Kidney (tissue), 13 donors: ENCODE measurements at regions not wholly inside any gene's neighbourhood (a gene's known extent, or its start where the extent isn't known, plus 50 kb on each side); places are given as distances from the start of the nearest gene placed in this dataset.

Experiments used
- DNase-seq, 5 donors: peaks; one replicate each; pipeline ENCODE4 v3.0.0-alpha.2; 2013 to 2020
- FAIRE-seq: peaks from 2 replicates; lab custom pipeline; 2012; peaks lifted over from hg19 to GRCh38; lab: Jason Lieb, UNC
- H3K27ac ChIP-seq, 2 donors: one replicate each; pipeline ENCODE4 v1.7.0; 2013; ENCODE audit warnings: low read depth in 2 of 2, low read length in 2 of 2, inconsistent platforms in 1 of 2
- H3K27me3 ChIP-seq: one replicate; pipeline ENCODE4 v1.7.1; 2013; ENCODE audit warnings: low read length, inconsistent platforms; ENCODE audit not compliant: control insufficient read depth, insufficient read depth
- H3K36me3 ChIP-seq, 3 donors: one replicate each; pipeline versions ENCODE4 v1.7.0 to v1.7.1; 2013; ENCODE audit warnings: low read length in 3 of 3, control low read depth in 1 of 3, inconsistent platforms in 1 of 3; ENCODE audit not compliant: insufficient read depth in 3 of 3, control insufficient read depth in 2 of 3
- H3K4me1 ChIP-seq, 3 donors: one replicate each; pipeline versions ENCODE4 v1.7.0 to v1.7.1; 2013; ENCODE audit warnings: low read length in 3 of 3, inconsistent platforms in 1 of 3, low read depth in 1 of 3; ENCODE audit not compliant: control insufficient read depth in 2 of 3, insufficient read depth in 2 of 3
- H3K4me3 ChIP-seq, 3 donors: one replicate each; pipeline versions ENCODE4 v1.7.0 to v1.8.1; 2013; ENCODE audit warnings: low read length in 3 of 3, control low read depth in 1 of 3, inconsistent platforms in 1 of 3
- H3K9ac ChIP-seq, 3 donors: one replicate each; pipeline versions ENCODE4 v1.7.0 to v1.7.1; 2013; ENCODE audit warnings: low read length in 3 of 3, control low read depth in 1 of 3, inconsistent platforms in 1 of 3
- H3K9me3 ChIP-seq, 3 donors: one replicate each; pipeline versions ENCODE4 v1.7.0 to v1.7.1; 2013; ENCODE audit warnings: low read length in 3 of 3, control low read depth in 1 of 3, inconsistent platforms in 1 of 3; ENCODE audit not compliant: control insufficient read depth in 2 of 3, insufficient read depth in 1 of 3
- intact Hi-C: fragments of 100-400 bp; cut with DNase I; formaldehyde crosslinking; loops from one replicate; pipeline ENCODE4 v1.11.1; 2022
- TF ChIP-seq, protein P1 (sequence below): IDR thresholded peaks from 3 replicates; pipeline ENCODE4 v1.5.1; 2012; ENCODE audit warnings: mild to moderate bottlenecking, moderate library complexity, borderline replicate concordance; ENCODE audit not compliant: insufficient read depth; ENCODE audit errors: extremely low read depth
- donor health status: control.
- donor health status: control.
- donor health status: control.
- donor health status: control.
- donor health status: control.
- donor health status: DM: yes; HTN: yes; CAD: no.
- donor health status: Normal renal cell carcinoma (clear cell type).

DNA sequence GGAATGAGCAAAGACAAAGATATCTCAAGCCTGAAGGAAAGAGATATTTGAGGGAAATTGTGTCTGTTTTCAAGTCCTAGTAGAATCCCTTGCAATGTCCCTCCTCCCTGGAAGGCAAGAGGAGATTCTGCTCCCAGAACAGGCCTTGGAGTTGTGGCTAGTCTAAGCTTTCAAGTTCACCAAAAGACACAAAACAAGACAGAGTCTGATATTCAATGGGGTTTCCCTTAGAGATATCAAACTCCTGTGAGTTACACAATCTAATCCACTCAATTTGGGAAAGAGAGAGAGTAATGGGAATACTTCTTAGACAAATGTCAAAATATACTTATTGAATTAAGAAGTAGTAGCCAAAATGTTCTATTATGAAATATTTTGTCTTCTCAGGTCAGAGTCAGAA lies 162.8 kb upstream of the ADAMTS5 start:
- TF ChIP-seq, protein P1, sequence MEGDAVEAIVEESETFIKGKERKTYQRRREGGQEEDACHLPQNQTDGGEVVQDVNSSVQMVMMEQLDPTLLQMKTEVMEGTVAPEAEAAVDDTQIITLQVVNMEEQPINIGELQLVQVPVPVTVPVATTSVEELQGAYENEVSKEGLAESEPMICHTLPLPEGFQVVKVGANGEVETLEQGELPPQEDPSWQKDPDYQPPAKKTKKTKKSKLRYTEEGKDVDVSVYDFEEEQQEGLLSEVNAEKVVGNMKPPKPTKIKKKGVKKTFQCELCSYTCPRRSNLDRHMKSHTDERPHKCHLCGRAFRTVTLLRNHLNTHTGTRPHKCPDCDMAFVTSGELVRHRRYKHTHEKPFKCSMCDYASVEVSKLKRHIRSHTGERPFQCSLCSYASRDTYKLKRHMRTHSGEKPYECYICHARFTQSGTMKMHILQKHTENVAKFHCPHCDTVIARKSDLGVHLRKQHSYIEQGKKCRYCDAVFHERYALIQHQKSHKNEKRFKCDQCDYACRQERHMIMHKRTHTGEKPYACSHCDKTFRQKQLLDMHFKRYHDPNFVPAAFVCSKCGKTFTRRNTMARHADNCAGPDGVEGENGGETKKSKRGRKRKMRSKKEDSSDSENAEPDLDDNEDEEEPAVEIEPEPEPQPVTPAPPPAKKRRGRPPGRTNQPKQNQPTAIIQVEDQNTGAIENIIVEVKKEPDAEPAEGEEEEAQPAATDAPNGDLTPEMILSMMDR = no peak
- Histone ChIP-seq H3K4me1 (no peaks in the 10 kb centered on the region), H3K9me3 (no peaks in the 10 kb centered on the region), H3K27me3 (no peaks in the 10 kb centered on the region), H3K4me3 (no peak overlapping the region), H3K9ac (no peak overlapping the region), H3K36me3 (no peaks in the 10 kb centered on the region), H3K27ac (no peak overlapping the region)
- FAIRE-seq (no peak), DNase-seq (no peak)
- intact Hi-C loops = no loop called here

GRCh38 chr21:27129215-27129614 lies 162.3 kb upstream of the ADAMTS5 start:
- H3K27ac ChIP-seq = no peak overlapping the region
- intact Hi-C loops = no loop called here
- H3K4me1 ChIP-seq = no peaks in the 10 kb centered on the region
- no peaks in the 10 kb centered on the region for H3K36me3 ChIP-seq
- no peaks in the 10 kb centered on the region for H3K27me3 ChIP-seq
- DNase-seq = no peak
- no peaks in the 10 kb centered on the region for H3K9me3 ChIP-seq
- H3K9ac ChIP-seq = no peak overlapping the region
- no peak for FAIRE-seq
- H3K4me3 ChIP-seq = no peak overlapping the region
- TF ChIP-seq, protein P1 = no peak

DNA sequence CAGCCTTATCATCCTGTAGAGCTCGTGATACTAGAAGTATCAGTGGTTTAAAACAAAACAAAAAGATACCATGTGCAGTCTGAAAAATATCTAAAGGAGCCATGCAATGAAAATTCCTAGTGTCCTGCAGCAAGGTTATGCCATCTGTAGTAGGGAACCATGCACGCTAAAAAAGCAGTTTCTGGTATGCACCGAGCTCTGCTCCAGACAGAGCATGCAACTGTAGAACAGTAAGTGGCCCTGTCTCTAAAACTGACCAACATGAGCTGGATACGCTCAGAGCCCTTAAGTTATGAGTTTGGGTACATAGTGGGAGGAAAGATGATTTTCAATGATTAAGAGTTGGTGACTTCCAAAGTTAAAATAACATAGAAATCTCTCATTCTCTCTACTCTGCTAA lies 159.3 kb upstream of the ADAMTS5 start:
- intact Hi-C loops = no loop called here
- Histone ChIP-seq H3K4me3 (no peak overlapping the region), H3K9me3 (no peaks in the 10 kb centered on the region), H3K36me3 (no peaks in the 10 kb centered on the region), H3K27ac (no peak overlapping the region), H3K27me3 (no peaks in the 10 kb centered on the region), H3K4me1 (no peaks in the 10 kb centered on the region), H3K9ac (no peak overlapping the region)
- DNase-seq (no peak), FAIRE-seq (no peak)
- TF ChIP-seq, protein P1 = no peak

DNA sequence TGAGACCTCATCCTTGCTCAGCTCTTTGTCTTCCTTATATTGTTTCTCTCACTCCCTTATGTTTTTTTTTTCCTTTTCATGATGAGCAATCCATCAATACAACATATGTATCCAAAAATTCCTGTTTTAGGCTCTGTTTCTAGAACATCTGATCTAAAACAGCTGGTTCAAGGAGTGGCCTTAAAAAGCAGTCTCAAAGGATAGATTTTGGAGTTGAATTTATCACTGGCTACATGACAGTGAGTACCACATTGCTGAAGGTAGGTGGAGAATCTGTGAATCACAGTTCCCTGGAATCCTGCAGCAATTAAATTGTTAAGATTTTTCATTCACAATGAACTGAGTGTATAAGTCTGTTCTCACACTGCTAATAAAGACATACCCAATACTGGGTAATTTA lies 155.8 kb upstream of the ADAMTS5 start:
- H3K36me3 ChIP-seq = no peaks in the 10 kb centered on the region

More for the DNA sequence above, 155.8 kb upstream of the ADAMTS5 start:
- DNase-seq = no peak
- TF ChIP-seq, protein P1 = no peak
- Histone ChIP-seq H3K4me3 (no peak overlapping the region), H3K27ac (no peak overlapping the region), H3K9ac (no peak overlapping the region), H3K4me1 (no peaks in the 10 kb centered on the region), H3K9me3 (no peaks in the 10 kb centered on the region), H3K27me3 (no peaks in the 10 kb centered on the region)
- no peak for FAIRE-seq
- intact Hi-C loops = no loop called here
